GM13976 (cell line): ENCODE measurements at regions not wholly inside any gene's neighbourhood (a gene's known extent, or its start where the extent isn't known, plus 50 kb on each side); places are given as distances from the start of the nearest gene placed in this dataset.

ENCODE experiments used
- DNase-seq: peaks from one replicate; pipeline ENCODE4 v3.0.0; 2012; ENCODE audit warnings: low spot score
- in situ Hi-C: fragments of 300-500 bp; cut with MboI; formaldehyde crosslinking; loops from one replicate; pipeline ENCODE4 v1.12.0; 2022; ENCODE audit warnings: low sequenced_read_pairs, mixed read lengths, inconsistent platforms; ENCODE audit not compliant: unreplicated experiment
- TF ChIP-seq, protein P1 (sequence below): IDR thresholded peaks from 2 replicates; pipeline ENCODE4 v1.5.1; 2012; ENCODE audit warnings: borderline replicate concordance, mild to moderate bottlenecking; ENCODE audit not compliant: insufficient read depth; ENCODE audit errors: extremely low read depth, missing control alignments, control extremely low read depth

DNA sequence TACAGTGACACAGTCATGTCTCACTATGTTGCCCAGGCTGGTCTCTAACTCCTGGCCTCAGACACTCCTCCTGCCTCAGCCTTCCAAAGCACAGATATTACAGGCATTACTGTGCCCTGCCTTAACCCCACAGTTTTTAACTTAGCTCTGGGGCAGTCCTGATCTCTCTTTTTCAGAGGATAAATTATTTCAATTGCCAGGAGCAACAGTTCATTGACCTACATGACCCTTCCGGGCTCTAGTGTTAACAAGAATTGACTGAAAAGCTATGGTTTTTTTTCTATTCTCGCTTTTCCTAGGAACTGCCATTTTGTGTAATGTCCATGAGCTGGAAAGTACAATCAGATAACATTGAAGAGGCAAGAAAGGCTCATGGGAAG is 92.8 kb downstream of the HNRNPLL start:
- in situ Hi-C loops, result loop anchor here (10.0 kb wide), 1 partner anchor 195 kb away; no protein-coding TSS in a partner anchor
- no peak for DNase-seq
- TF ChIP-seq, protein P1, sequence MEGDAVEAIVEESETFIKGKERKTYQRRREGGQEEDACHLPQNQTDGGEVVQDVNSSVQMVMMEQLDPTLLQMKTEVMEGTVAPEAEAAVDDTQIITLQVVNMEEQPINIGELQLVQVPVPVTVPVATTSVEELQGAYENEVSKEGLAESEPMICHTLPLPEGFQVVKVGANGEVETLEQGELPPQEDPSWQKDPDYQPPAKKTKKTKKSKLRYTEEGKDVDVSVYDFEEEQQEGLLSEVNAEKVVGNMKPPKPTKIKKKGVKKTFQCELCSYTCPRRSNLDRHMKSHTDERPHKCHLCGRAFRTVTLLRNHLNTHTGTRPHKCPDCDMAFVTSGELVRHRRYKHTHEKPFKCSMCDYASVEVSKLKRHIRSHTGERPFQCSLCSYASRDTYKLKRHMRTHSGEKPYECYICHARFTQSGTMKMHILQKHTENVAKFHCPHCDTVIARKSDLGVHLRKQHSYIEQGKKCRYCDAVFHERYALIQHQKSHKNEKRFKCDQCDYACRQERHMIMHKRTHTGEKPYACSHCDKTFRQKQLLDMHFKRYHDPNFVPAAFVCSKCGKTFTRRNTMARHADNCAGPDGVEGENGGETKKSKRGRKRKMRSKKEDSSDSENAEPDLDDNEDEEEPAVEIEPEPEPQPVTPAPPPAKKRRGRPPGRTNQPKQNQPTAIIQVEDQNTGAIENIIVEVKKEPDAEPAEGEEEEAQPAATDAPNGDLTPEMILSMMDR, result no peak

DNA sequence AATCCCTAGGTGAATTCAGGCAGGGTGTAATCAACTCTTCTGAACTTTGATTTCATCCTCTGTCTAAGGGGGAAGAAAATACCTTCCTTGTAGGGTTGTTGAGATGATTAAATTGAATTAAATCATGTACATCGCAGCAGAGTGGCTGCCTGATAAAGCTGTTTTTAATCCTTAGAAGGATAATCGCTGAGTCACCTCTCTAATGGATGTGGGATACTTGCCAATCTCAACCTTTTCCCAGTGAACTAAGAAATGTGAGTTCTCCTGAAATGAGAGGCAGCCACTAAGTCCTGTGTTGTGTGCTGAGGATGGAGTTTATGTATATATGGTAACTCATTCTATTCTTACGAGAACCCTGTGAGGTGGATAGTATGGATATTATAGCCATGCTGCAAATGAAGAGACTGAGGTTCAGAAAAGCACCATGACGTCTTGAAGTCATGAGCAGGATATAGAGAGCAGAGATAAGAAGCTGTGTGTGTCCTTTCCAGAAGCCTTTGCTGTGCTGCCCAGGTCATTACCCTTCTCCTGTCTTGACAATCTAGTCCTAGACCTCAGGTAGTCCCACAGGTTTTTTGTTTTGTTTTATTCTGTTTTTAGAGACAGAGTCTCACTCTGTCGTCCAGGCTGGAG is 93.3 kb downstream of the HNRNPLL start:
- TF ChIP-seq, protein P1, result no peak
- DNase-seq, result no peak
- in situ Hi-C loops, result loop anchor here (10.0 kb wide), 1 partner anchor 195 kb away; no protein-coding TSS in a partner anchor

DNA sequence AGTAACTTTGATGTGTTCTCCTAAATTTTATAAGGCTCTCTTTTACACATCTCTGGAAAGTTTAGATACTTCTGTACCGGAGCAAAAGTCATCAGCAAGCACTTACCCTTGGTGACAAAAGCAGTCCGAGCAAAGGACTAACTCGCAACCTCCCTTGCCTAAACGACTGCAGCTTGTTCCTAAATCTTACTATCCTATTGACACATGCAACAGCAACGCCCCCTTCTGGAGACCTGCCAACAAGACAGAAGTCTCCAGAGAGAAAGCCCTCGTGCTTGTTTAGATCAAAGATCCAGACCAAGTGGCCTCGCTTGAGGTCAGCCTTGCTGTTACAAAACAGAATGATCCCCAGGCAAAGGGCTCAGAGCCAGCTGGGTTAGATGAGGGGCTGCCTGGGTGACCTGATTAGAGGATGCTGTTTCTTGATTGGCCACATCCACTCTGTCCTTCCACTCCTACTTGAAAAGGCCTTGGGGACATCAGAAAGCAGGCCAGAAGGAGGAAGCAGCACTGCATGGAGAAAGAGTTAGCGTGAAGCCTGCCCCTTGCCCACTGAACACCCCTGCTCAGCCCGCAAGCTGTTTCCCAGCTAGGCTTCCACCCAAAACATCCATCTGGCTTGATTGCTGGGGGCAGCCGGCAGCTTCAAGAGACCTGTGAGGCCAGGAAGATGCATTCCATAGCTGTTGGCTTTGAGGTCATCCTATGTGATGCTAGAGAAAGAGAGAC is 94.3 kb downstream of the HNRNPLL start:
- peak; percentile 80 for DNase-seq
- in situ Hi-C loops, result loop anchor here (10.0 kb wide), 1 partner anchor 194 kb away; no protein-coding TSS in a partner anchor
- TF ChIP-seq, protein P1, result peak; percentile 82

DNA sequence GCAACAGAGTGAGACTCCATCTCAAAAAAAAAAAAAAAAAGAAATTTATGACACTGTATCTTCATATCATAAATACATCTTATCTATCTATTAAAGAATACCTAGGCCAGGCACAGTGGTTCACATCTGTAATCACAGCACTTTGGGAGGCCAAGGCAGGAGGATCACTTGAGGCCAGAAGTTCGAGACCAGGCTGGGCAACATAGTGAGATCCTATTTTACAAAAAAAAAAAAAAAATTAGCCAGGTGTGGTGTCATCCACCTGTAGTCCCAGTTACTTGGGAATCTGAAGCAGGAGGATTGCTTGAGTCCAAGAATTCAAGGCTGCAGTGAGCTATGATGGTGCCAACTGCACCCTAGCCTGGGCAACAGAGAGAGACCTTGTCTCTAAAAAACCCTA is 95.0 kb downstream of the HNRNPLL start:
- TF ChIP-seq, protein P1, result no peak
- no peak for DNase-seq
- in situ Hi-C loops, result loop anchor here (10.0 kb wide), 1 partner anchor 193 kb away; no protein-coding TSS in a partner anchor

DNA sequence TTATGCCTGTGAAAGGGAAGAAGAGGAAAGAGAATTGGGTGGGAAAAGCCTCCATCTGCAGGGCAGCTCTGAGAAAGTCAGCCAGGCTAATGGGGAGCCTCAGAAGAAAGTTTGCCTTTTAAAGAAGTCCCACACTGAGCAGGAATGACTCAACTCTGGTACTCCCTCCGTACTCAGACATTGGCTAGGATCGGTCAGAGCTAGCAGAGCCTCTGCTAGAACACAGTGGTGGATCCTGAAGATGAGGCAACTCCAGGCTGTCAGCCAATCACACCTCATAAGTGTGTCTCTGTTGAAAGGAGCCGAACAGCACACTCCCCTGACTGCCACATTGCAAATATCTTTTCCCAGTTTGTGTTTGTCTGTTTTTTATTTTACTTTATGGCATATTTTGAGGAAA is 96.9 kb downstream of the HNRNPLL start:
- TF ChIP-seq, protein P1, result no peak
- DNase-seq, result no peak
- in situ Hi-C loops, result loop anchor here (10.0 kb wide), 1 partner anchor 191 kb away; no protein-coding TSS in a partner anchor

DNA sequence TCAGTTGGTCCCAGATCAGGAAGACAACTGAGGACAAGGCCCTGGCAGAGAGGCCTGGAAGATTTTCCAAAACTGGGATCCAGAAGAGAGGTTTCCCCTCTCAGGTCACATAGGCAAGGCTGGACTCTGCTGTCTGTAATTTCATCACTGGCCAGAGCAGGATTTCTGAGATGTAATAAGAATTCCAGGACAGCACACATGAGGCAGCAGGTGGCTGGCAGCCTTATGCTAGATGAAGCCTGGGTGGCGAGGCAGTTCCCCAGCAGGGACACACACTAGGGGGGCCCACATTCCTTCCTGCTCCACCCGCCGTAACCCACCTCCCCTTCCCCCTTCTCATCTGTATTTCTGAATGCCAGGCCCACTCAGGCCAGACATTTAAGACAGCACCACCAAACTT is 98.6 kb downstream of the HNRNPLL start:
- TF ChIP-seq, protein P1, result no peak
- DNase-seq, result no peak
- in situ Hi-C loops, result loop anchor here (10.0 kb wide), 1 partner anchor 189 kb away; no protein-coding TSS in a partner anchor
